ENCODE measurements at regions not wholly inside any gene's neighbourhood (a gene's known extent, or its start where the extent isn't known, plus 50 kb on each side); places are given as distances from the start of the nearest gene placed in this dataset.

DNA sequence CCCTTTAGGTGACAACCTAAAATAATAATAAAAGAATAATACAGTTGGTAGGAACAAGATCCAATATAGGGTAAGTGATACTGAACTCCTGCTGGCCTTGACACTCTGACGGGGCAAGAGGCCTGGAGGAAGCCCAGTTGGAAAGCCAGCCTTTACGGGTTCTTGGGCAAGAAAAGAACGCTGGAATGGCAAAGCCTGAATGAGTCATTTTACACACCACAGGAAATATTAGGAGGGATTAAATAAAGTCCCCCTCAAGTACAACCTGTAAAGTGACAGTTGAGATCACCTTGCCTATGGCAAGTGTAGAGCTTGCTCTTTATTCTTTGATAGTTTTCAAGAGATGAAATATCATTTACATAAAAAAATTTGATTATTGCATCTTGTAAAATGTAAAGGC lies 244.5 kb upstream of the TLL1 start:
- TF ChIP-seq, protein P1, sequence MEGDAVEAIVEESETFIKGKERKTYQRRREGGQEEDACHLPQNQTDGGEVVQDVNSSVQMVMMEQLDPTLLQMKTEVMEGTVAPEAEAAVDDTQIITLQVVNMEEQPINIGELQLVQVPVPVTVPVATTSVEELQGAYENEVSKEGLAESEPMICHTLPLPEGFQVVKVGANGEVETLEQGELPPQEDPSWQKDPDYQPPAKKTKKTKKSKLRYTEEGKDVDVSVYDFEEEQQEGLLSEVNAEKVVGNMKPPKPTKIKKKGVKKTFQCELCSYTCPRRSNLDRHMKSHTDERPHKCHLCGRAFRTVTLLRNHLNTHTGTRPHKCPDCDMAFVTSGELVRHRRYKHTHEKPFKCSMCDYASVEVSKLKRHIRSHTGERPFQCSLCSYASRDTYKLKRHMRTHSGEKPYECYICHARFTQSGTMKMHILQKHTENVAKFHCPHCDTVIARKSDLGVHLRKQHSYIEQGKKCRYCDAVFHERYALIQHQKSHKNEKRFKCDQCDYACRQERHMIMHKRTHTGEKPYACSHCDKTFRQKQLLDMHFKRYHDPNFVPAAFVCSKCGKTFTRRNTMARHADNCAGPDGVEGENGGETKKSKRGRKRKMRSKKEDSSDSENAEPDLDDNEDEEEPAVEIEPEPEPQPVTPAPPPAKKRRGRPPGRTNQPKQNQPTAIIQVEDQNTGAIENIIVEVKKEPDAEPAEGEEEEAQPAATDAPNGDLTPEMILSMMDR (IDR thresholded peaks at IDR 0.05), result no peak
- TF ChIP-seq POLR2A (IDR thresholded peaks at IDR 0.05), result no peak

Data from lower leg skin (tissue), 3 donors.